ENCODE measurements at regions not wholly inside any gene's neighbourhood (a gene's known extent, or its start where the extent isn't known, plus 50 kb on each side); places are given as distances from the start of the nearest gene placed in this dataset.

DNA sequence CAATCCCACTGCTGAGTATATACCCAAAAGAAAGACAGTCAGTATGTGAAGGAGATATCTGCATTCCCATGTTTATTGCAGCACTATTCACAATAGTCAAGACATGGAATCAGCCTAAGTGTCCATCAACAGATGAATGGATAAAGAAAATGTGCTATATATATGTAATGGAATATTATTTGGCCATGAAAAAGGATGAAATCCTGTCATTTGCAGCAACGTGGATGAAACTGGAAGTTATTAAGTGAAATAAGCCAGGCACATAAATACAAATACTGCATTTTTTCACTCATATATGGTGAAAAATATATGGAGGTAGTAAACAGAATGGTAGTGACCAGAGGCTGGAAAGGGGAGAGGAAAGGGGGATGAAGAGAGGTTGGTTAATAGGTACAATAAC lies 188.9 kb upstream of the SERP2 start:
- no peak overlapping the region for H3K4me3 ChIP-seq (ENCODE audit: low read depth, low read length)
- TF ChIP-seq, protein P1, sequence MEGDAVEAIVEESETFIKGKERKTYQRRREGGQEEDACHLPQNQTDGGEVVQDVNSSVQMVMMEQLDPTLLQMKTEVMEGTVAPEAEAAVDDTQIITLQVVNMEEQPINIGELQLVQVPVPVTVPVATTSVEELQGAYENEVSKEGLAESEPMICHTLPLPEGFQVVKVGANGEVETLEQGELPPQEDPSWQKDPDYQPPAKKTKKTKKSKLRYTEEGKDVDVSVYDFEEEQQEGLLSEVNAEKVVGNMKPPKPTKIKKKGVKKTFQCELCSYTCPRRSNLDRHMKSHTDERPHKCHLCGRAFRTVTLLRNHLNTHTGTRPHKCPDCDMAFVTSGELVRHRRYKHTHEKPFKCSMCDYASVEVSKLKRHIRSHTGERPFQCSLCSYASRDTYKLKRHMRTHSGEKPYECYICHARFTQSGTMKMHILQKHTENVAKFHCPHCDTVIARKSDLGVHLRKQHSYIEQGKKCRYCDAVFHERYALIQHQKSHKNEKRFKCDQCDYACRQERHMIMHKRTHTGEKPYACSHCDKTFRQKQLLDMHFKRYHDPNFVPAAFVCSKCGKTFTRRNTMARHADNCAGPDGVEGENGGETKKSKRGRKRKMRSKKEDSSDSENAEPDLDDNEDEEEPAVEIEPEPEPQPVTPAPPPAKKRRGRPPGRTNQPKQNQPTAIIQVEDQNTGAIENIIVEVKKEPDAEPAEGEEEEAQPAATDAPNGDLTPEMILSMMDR (IDR thresholded peaks at IDR 0.05; ENCODE audit: insufficient read depth, low read length, missing control alignments), result no peak
- ChIA-PET CTCF (no interaction called here), POLR2A (no interaction called here)
- no peak for DNase-seq (ENCODE audit: low read depth, low spot score)

DNA sequence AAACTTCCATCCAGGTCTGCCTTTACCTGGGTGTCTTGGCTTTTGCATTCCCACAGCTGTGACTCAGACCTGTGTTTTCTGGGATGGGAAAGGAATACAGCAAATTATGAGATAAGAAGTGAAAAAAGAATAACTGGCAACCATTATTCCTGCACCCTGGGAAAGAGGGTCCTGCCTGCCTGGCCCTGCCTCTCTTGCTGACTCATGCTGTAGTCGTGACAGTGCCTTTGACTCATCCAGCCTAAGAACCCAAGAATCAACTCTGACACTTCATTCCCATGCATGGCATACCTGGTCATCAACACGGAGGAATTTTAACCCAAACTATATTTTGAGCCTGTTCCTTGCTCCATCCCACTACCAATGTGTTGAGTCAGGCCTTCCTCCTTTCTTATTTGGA lies 185.4 kb upstream of the SERP2 start:
- CTCF ChIA-PET, result no interaction called here

DNA sequence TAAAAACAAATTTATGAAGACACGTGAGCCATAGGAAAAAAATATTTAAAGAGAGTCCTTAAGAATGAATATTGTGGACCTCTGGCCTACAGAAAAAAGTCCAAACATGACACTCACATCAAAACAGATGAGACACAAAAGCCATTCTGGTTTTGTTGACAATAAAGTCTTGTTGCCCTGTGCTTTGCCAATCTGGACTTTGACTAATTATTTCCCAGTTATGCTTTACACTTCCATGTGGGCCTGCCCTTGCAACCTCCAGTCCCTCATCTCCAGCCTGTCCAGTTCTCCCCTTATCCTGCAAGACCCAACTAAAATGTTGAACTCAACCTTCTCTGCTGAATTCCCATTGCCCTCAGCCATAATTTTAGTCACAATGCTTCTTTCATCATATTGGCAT lies 184.5 kb upstream of the SERP2 start:
- TF ChIP-seq, protein P1 (IDR thresholded peaks at IDR 0.05; ENCODE audit: insufficient read depth, low read length, missing control alignments), result no peak

More for the DNA sequence above, 185.4 kb upstream of the SERP2 start:
- no peak for DNase-seq (ENCODE audit: low read depth, low spot score)
- TF ChIP-seq, protein P1 (IDR thresholded peaks at IDR 0.05; ENCODE audit: insufficient read depth, low read length, missing control alignments), result no peak
- POLR2A ChIA-PET, result no interaction called here
- no peak overlapping the region for H3K4me3 ChIP-seq (ENCODE audit: low read depth, low read length)

DNA sequence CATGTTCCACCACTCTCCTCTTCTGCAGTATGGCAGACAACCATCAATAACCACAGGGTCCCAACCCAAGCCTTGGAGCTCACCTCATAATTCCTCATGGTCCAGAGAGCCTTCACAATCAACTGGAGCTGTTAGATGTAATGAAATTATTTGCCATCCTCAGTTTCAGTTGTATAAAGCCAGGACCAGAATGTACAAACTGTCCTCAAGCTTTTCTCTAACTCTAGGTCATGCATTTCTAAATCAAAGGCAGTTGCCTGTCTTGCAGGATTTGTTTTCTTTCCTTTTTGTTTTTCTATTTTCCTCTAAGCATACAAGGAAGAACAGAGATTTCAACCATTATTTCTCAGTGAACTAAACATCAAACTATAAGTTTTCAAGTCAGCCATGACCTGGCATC lies 182.5 kb upstream of the SERP2 start:
- ChIA-PET CTCF (interaction anchor here (0.8 to 3.4 kb wide), 26 partner anchors 10 to 283 kb away, joined by 3 to 41 read pairs (median 4); no protein-coding TSS in a partner anchor), POLR2A (no interaction called here)
- H3K4me3 ChIP-seq (ENCODE audit: low read depth, low read length), result no peak overlapping the region
- TF ChIP-seq, protein P1 (IDR thresholded peaks at IDR 0.05; ENCODE audit: insufficient read depth, low read length, missing control alignments), result no peak
- DNase-seq (ENCODE audit: low read depth, low spot score), result no peak

More for the DNA sequence above, 184.5 kb upstream of the SERP2 start:
- CTCF ChIA-PET, result interaction anchor here (3.0 kb wide), 1 partner anchor 23 kb away, joined by 12 read pairs; no protein-coding TSS in a partner anchor
- POLR2A ChIA-PET, result no interaction called here
- H3K4me3 ChIP-seq (ENCODE audit: low read depth, low read length), result no peak overlapping the region
- DNase-seq (ENCODE audit: low read depth, low spot score), result no peak

DNA sequence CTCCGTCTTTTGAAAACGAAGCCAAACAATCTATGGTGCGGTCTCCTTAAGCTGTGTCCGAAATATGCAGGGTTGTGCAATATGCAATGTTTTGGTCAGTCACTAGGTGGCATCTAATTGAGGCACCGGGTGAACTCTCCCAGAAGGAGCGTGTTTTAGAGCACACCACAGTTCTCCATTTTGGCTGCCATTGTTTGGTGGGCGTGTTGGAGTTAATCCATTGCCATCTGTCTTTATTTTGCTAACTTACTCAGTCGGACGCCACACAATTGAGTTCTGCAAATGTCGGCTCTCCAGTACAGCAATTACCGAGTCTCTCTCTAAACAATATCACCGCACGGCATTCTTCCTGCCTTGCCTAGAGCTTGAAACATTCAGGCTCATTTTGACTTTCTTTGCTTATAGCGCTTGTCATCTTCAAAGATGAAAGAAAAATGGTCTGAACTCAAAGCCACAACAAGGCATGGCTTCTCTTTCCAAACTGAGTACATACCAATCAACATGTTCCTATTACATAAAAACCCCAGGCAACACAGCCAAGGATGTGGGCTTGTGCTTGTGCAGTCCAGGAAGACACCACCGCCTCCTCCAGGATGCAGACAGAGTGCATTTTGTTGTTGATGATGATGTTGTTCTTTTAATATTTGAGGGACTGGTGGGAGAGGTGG lies 182.0 kb upstream of the SERP2 start:
- H3K4me3 ChIP-seq (ENCODE audit: low read depth, low read length), result no peak overlapping the region
- ChIA-PET CTCF (interaction anchor here (0.7 to 3.4 kb wide), 28 partner anchors 9 to 286 kb away, joined by 3 to 41 read pairs (median 4); no protein-coding TSS in a partner anchor), POLR2A (no interaction called here)
- TF ChIP-seq, protein P1 (IDR thresholded peaks at IDR 0.05; ENCODE audit: insufficient read depth, low read length, missing control alignments), result peak; percentile 74
- no peak for DNase-seq (ENCODE audit: low read depth, low spot score)

DNA sequence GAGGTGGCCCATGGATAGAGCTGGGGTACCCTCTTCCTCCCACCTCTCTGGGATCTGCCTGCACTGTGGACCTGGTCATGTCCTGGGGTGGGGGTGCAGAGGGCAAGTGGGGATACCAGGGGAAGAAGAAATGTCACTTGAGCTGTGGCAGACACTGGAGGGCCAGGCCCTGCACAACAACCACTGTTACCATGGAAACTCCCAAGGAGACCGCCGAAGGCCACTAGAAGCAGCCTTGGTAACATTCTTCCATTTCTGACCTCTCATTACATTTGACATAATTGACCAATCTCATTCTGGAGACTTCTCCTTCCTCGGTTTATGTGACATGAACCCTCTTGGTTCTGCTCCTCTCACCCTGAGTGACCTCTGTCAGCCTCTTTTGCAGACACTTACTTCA lies 179.9 kb upstream of the SERP2 start:
- TF ChIP-seq, protein P1 (IDR thresholded peaks at IDR 0.05; ENCODE audit: insufficient read depth, low read length, missing control alignments), result no peak
- ChIA-PET CTCF (no interaction called here), POLR2A (no interaction called here)

More for the DNA sequence above, 179.9 kb upstream of the SERP2 start:
- DNase-seq (ENCODE audit: low read depth, low spot score), result no peak
- H3K4me3 ChIP-seq (ENCODE audit: low read depth, low read length), result no peak overlapping the region

All from AG04449 (cell line).